WI38 (cell line): ENCODE measurements at regions not wholly inside any gene's neighbourhood (a gene's known extent, or its start where the extent isn't known, plus 50 kb on each side); places are given as distances from the start of the nearest gene placed in this dataset.

Source experiments
- H3K4me3 ChIP-seq: 2 replicates; pipeline ENCODE4 v1.5.1; 2011; ENCODE audit warnings: low read depth, mild to moderate bottlenecking, control low read depth, low read length
- TF ChIP-seq, protein P1 (sequence below): IDR thresholded peaks from 2 replicates; pipeline ENCODE4 v1.5.1; 2012; ENCODE audit warnings: low read depth, mild to moderate bottlenecking, control low read depth, low read length

GRCh38 chr20:40499391-40499790 is 189.6 kb downstream of the MAFB start:
- no peak overlapping the region for H3K4me3 ChIP-seq
- TF ChIP-seq, protein P1, sequence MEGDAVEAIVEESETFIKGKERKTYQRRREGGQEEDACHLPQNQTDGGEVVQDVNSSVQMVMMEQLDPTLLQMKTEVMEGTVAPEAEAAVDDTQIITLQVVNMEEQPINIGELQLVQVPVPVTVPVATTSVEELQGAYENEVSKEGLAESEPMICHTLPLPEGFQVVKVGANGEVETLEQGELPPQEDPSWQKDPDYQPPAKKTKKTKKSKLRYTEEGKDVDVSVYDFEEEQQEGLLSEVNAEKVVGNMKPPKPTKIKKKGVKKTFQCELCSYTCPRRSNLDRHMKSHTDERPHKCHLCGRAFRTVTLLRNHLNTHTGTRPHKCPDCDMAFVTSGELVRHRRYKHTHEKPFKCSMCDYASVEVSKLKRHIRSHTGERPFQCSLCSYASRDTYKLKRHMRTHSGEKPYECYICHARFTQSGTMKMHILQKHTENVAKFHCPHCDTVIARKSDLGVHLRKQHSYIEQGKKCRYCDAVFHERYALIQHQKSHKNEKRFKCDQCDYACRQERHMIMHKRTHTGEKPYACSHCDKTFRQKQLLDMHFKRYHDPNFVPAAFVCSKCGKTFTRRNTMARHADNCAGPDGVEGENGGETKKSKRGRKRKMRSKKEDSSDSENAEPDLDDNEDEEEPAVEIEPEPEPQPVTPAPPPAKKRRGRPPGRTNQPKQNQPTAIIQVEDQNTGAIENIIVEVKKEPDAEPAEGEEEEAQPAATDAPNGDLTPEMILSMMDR = no peak

DNA sequence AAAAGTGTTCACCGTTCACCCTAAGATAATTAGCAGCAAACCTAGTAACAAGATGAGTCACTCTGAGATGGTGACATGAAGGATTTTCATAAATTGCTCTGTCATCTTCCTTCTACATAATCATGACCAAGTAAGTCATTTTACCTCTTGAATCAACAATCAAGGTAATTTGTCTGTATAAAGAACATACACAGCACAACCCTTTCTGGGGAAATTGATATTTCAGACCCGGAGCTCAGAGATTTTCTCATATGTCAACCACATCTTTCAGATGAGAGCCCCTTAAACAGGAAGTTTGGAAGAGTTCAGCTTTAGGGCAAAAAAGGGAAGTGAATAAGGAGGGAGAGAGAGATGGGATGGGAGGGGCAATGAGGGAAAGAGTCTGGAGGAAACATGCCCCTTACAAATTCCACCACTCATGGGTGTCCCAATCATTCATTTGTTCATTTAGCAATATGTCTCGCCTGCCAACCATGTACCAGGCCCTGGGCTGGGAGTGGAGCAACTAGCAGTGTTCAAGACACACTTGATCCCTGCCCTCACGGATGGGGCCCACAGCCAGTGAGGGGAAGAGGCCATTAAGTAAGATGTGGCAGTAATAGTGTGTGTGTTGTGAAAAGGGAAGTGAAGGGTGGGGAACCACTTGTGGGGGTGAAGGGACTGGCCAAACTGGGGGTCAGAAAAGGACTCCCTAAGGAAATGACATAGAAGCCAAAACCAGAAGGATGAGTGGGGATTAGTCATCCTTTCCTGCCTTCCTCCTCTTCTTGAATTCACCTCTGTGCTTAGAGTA is 190.9 kb downstream of the MAFB start:
- TF ChIP-seq, protein P1 = no peak
- no peak overlapping the region for H3K4me3 ChIP-seq

- H3K4me3 ChIP-seq = no peak overlapping the region
- TF ChIP-seq, protein P1 = no peak
Measured at GRCh38 chr20:40495956-40496355, 193.1 kb downstream of the MAFB start.

DNA sequence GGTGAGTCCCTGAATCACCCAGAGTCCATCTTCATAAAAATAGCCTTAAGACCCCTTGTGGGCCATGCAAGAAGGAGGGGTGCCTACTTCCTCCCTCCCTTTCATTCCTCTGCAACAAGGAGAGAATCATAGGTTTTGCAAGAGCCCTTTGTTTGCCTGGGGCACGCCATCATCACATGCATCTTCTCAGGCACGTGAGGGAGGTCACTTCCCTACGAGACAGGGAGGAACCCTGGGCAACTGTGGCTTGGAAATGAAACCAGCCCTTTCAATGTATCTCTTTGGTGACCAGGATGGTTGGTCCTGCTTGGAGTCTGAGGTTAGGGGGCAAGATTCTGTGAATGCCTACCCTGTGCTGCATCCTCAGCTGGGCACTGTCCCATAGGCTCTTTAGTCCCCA is 194.8 kb downstream of the MAFB start:
- H3K4me3 ChIP-seq = no peak overlapping the region
- TF ChIP-seq, protein P1 = no peak

DNA sequence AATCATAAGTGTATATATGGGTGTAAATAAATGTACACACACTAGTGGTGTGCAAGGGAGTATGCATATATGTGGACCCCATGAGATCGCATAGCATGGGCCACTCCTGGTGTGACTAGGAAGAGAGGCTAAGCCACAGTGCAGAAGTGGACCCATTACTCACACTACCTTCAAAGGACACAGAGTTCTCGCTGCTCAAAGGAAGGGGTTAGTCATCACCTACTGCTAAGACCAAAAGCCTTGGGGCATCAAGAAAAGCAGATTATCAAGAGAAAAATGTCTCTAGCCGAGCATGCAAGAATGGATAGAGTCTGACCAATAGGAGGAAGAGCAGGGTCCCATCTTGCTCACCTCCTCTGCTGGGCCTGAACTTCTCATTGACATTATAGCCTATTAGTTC is 195.5 kb downstream of the MAFB start:
- TF ChIP-seq, protein P1 = no peak
- no peak overlapping the region for H3K4me3 ChIP-seq

GRCh38 chr20:40493071-40493470 is 196.0 kb downstream of the MAFB start:
- TF ChIP-seq, protein P1 = no peak
- H3K4me3 ChIP-seq = no peak overlapping the region

DNA sequence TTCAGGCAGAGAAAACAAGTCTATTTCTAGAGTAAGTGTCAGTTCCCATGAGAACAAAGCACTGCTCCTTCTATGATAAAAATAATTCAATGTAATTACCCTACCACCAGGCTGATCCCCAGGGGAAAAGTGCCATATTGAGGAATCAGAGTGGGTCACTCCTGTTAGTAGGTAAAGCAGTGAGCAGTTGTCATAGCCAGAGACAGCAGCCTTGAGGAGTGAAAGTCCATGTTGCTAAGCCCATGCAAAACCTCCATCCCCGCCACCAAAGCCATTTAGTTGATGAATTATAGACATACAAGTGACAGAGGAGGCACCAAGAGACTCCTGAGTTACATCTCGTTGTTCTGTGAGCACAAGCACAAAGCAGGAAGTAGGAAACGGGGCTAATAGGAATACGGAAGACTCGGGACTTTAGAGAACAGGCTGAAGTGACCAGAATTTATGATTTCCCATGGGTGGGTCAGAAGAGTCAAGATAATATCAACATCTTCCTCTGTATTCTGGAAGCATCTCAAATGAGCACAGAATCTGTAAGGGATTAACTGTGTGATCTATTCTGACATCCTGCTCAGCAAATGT is 197.9 kb downstream of the MAFB start:
- TF ChIP-seq, protein P1 = no peak
- no peak overlapping the region for H3K4me3 ChIP-seq
